Chondrocyte (in vitro differentiated cells): ENCODE measurements at regions not wholly inside any gene's neighbourhood (a gene's known extent, or its start where the extent isn't known, plus 50 kb on each side); places are given as distances from the start of the nearest gene placed in this dataset.

ENCODE experiments used
- DNase-seq: peaks from one replicate; pipeline ENCODE4 v3.0.0; 2021; ENCODE audit warnings: mixed read lengths, low spot score
- H3K27ac Mint-ChIP-seq: one replicate; pipeline ENCODE4 v1.8.0; 2021; ENCODE audit warnings: mild to moderate bottlenecking, moderate library complexity, mixed read lengths; ENCODE audit not compliant: unreplicated experiment
- H3K27me3 Mint-ChIP-seq: 2 replicates; pipeline ENCODE4 v1.8.0; 2021; ENCODE audit warnings: low read depth, mixed read lengths
- H3K36me3 Mint-ChIP-seq: 2 replicates; pipeline ENCODE4 v1.8.0; 2021; ENCODE audit warnings: low read depth, mixed read lengths
- H3K4me1 Mint-ChIP-seq: 2 replicates; pipeline ENCODE4 v1.8.0; 2021; ENCODE audit warnings: low read depth, mild to moderate bottlenecking, mixed read lengths
- H3K4me3 Mint-ChIP-seq: one replicate; pipeline ENCODE4 v1.8.0; 2021; ENCODE audit warnings: mild to moderate bottlenecking, moderate library complexity, mixed read lengths; ENCODE audit not compliant: unreplicated experiment
- H3K9me3 Mint-ChIP-seq: 2 replicates; pipeline ENCODE4 v1.8.0; 2021; ENCODE audit warnings: low read depth, mixed read lengths
- CTCF ChIP-seq: fragments of 200-600 bp; sonication (generic); IDR thresholded peaks from 2 replicates; pipeline ENCODE4 v1.5.0; 2021; ENCODE audit warnings: antibody characterized with exemption, mild to moderate bottlenecking, moderate library complexity

DNA sequence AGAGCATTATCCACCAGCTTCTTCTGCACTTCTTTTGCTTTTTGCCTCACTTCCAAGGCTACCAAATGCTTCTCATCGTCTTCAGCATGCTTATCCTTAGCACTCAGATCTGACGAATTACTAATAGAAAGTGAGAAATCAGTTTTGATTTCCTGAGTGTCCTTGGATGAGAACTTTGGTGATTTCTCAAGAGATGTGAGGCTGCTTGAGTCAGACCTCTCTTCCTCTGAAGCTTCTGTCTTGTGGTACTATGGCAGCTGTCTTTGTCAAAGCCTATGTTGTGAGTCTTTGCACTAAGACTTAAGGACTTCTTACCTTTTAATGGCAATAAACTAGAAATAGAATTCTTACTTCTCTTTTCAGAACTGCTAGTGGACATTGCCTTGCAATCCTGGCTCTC is 169.9 kb downstream of the CPE start:
- TF ChIP-seq CTCF = no peak
- peaks cover 12% of the 10 kb centered on the region for H3K27me3 Mint-ChIP-seq
- DNase-seq = no peak
- H3K36me3 Mint-ChIP-seq = no peaks in the 10 kb centered on the region
- H3K4me1 Mint-ChIP-seq = no peaks in the 10 kb centered on the region
- H3K27ac Mint-ChIP-seq = no peak overlapping the region
- no peak overlapping the region for H3K4me3 Mint-ChIP-seq
- H3K9me3 Mint-ChIP-seq = no peaks in the 10 kb centered on the region

- Mint-ChIP-seq H3K9me3 (no peaks in the 10 kb centered on the region), H3K27me3 (peaks cover 4% of the 10 kb centered on the region), H3K27ac (no peak overlapping the region), H3K36me3 (no peaks in the 10 kb centered on the region), H3K4me1 (no peaks in the 10 kb centered on the region), H3K4me3 (no peak overlapping the region)
- no peak for TF ChIP-seq CTCF
- no peak for DNase-seq
Measured at GRCh38 chr4:165553221-165553810, 174.5 kb downstream of the CPE start.

DNA sequence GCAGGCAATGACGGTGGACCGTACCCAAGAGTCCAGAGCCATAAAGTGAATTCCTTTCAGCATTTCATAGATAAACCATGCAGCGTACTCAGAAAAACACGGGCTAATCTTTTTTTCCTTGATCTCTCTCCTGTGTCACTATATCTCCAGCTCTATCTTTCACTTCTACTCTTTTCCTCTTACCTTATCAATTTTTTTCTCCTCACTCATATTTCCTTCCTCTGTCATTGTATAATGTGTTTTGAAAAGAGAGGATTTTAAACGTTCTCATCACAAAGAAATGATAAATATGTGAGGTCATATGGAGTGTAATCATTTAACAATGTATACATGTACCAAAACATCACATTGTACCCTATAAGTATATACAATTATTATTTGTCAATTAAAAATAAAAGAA is 176.5 kb downstream of the CPE start:
- TF ChIP-seq CTCF = no peak
- H3K9me3 Mint-ChIP-seq = peaks cover 3% of the 10 kb centered on the region
- peaks cover 4% of the 10 kb centered on the region for H3K4me1 Mint-ChIP-seq
- H3K4me3 Mint-ChIP-seq = no peak overlapping the region
- no peak for DNase-seq
- H3K27ac Mint-ChIP-seq = no peak overlapping the region
- H3K36me3 Mint-ChIP-seq = peaks cover 1% of the 10 kb centered on the region
- H3K27me3 Mint-ChIP-seq = peaks cover 3% of the 10 kb centered on the region

- peaks cover 11% of the 10 kb centered on the region for H3K4me1 Mint-ChIP-seq
- no peak overlapping the region for H3K4me3 Mint-ChIP-seq
- no peak for DNase-seq
- no peak overlapping the region for H3K27ac Mint-ChIP-seq
- H3K27me3 Mint-ChIP-seq = no peaks in the 10 kb centered on the region
- peaks cover 12% of the 10 kb centered on the region for H3K9me3 Mint-ChIP-seq
- H3K36me3 Mint-ChIP-seq = peaks cover 1% of the 10 kb centered on the region
- no peak for TF ChIP-seq CTCF
Measured at GRCh38 chr4:165556383-165556782, 177.6 kb downstream of the CPE start.

GRCh38 chr4:165560941-165561340 is 182.1 kb downstream of the CPE start:
- Mint-ChIP-seq H3K27ac (no peak overlapping the region), H3K27me3 (no peaks in the 10 kb centered on the region), H3K4me1 (peaks cover 26% of the 10 kb centered on the region), H3K9me3 (peaks cover 21% of the 10 kb centered on the region), H3K4me3 (no peak overlapping the region), H3K36me3 (peaks cover 1% of the 10 kb centered on the region)
- TF ChIP-seq CTCF = no peak
- no peak for DNase-seq
